DOHH2 (cell line): ENCODE measurements at regions not wholly inside any gene's neighbourhood (a gene's known extent, or its start where the extent isn't known, plus 50 kb on each side); places are given as distances from the start of the nearest gene placed in this dataset.

ENCODE experiments used
- H3F3A ChIP-seq: fragments of 200-600 bp; sonication (generic), shearing (Covaris generic); 2 replicates; pipeline ENCODE4 v1.6.0; 2016; ENCODE audit warnings: antibody characterized with exemption, mild to moderate bottlenecking; ENCODE audit not compliant: control insufficient read depth, insufficient read depth
- H3K27ac ChIP-seq: fragments of 200-600 bp; sonication (generic); 2 replicates; pipeline ENCODE4 v1.5.1; 2014; ENCODE audit warnings: low read depth, mild to moderate bottlenecking, low read length, moderate library complexity
- H3K27me3 ChIP-seq: fragments of 200-600 bp; sonication (generic); 2 replicates; pipeline ENCODE4 v1.6.1; 2014; ENCODE audit warnings: mild to moderate bottlenecking, low read length, mixed read lengths; ENCODE audit not compliant: control insufficient read depth
- H3K36me3 ChIP-seq: fragments of 200-600 bp; sonication (generic); 2 replicates; pipeline ENCODE4 v1.6.1; 2014; ENCODE audit warnings: mild to moderate bottlenecking, low read length, moderate library complexity, mixed read lengths; ENCODE audit not compliant: control insufficient read depth
- H3K4me1 ChIP-seq: fragments of 200-600 bp; sonication (generic); 2 replicates; pipeline ENCODE4 v1.6.1; 2014; ENCODE audit warnings: mild to moderate bottlenecking, low read length, mixed read lengths; ENCODE audit not compliant: control insufficient read depth
- H3K4me2 ChIP-seq: fragments of 200-600 bp; sonication (generic); 2 replicates; pipeline ENCODE4 v1.6.0; 2014; ENCODE audit warnings: mild to moderate bottlenecking, low read length, moderate library complexity
- H3K4me3 ChIP-seq: fragments of 200-600 bp; sonication (generic); 2 replicates; pipeline ENCODE4 v1.5.1; 2014; ENCODE audit warnings: mild to moderate bottlenecking, low read length, mixed read lengths
- H3K79me2 ChIP-seq: fragments of 200-600 bp; sonication (generic); 2 replicates; pipeline ENCODE4 v1.6.1; 2014; ENCODE audit warnings: mild to moderate bottlenecking, low read length, mixed read lengths; ENCODE audit not compliant: control insufficient read depth
- H3K9me2 ChIP-seq: fragments of 200-600 bp; sonication (generic); replicated peaks from 2 replicates; pipeline ENCODE4 v1.6.1; 2014; ENCODE audit warnings: mild to moderate bottlenecking, low read length, mixed read lengths; ENCODE audit not compliant: control insufficient read depth
- H3K9me3 ChIP-seq: fragments of 200-600 bp; sonication (generic); 2 replicates; pipeline ENCODE4 v1.6.1; 2014; ENCODE audit warnings: antibody characterized with exemption, low read length, mixed read lengths; ENCODE audit not compliant: control insufficient read depth, insufficient read depth
- H4K20me1 ChIP-seq: fragments of 200-600 bp; sonication (generic); 2 replicates; pipeline ENCODE4 v1.6.0; 2014; ENCODE audit warnings: low read depth, mild to moderate bottlenecking, antibody characterized with exemption, low read length, moderate library complexity; ENCODE audit not compliant: control insufficient read depth, insufficient read depth
- CTCF ChIP-seq: fragments of 200-600 bp; sonication (generic); IDR thresholded peaks from one replicate; pipeline ENCODE4 v1.5.1; 2014; ENCODE audit warnings: antibody characterized with exemption, mild to moderate bottlenecking, low read depth, low read length; ENCODE audit not compliant: poor library complexity, severe bottlenecking
- EZH2phosphoT487 ChIP-seq: fragments of 200-600 bp; sonication (generic); IDR thresholded peaks from 2 replicates; pipeline ENCODE4 v1.6.1; 2017; ENCODE audit warnings: borderline replicate concordance, mild to moderate bottlenecking, antibody characterized with exemption, low read length, moderate library complexity, mixed read lengths

GRCh38 chr19:31154021-31154420, 195.2 kb downstream of the TSHZ3 start:
- H3K4me1 ChIP-seq = no peaks in the 10 kb centered on the region
- H4K20me1 ChIP-seq = no peaks in the 10 kb centered on the region
- TF ChIP-seq CTCF (no peak), EZH2phosphoT487 (no peak)
- no peaks in the 10 kb centered on the region for H3K36me3 ChIP-seq
- no peak overlapping the region for H3K27ac ChIP-seq
- no peaks in the 10 kb centered on the region for H3F3A ChIP-seq
- no peaks in the 10 kb centered on the region for H3K9me2 ChIP-seq
- H3K4me3 ChIP-seq = no peak overlapping the region
- peaks cover 3% of the 10 kb centered on the region; the same call in 1 of the 2 replicates for H3K9me3 ChIP-seq
- H3K79me2 ChIP-seq = no peaks in the 10 kb centered on the region
- H3K4me2 ChIP-seq = no peak overlapping the region
- no peaks in the 10 kb centered on the region for H3K27me3 ChIP-seq

- Histone ChIP-seq H3K4me2 (no peak overlapping the region), H3K27ac (no peak overlapping the region), H3K4me1 (no peaks in the 10 kb centered on the region), H3K79me2 (no peaks in the 10 kb centered on the region), H3K4me3 (no peak overlapping the region), H3F3A (no peaks in the 10 kb centered on the region), H3K27me3 (no peaks in the 10 kb centered on the region), H3K9me2 (no peaks in the 10 kb centered on the region), H4K20me1 (no peaks in the 10 kb centered on the region), H3K36me3 (no peaks in the 10 kb centered on the region), H3K9me3 (peaks cover 3% of the 10 kb centered on the region; the same call in 1 of the 2 replicates)
- no peak for TF ChIP-seq CTCF
- no peak for TF ChIP-seq EZH2phosphoT487
Measured at GRCh38 chr19:31152906-31153305, 196.3 kb downstream of the TSHZ3 start.

- H3K4me1 ChIP-seq = no peaks in the 10 kb centered on the region
- no peaks in the 10 kb centered on the region for H4K20me1 ChIP-seq
- H3K27ac ChIP-seq = no peak overlapping the region
- H3K4me2 ChIP-seq = no peak overlapping the region
- H3K27me3 ChIP-seq = no peaks in the 10 kb centered on the region
- TF ChIP-seq CTCF = no peak
- TF ChIP-seq EZH2phosphoT487 = no peak
- no peaks in the 10 kb centered on the region for H3K79me2 ChIP-seq
- H3K9me3 ChIP-seq = no peaks in the 10 kb centered on the region
- no peaks in the 10 kb centered on the region for H3K36me3 ChIP-seq
- H3F3A ChIP-seq = no peaks in the 10 kb centered on the region
- no peak overlapping the region for H3K4me3 ChIP-seq
- H3K9me2 ChIP-seq = no peaks in the 10 kb centered on the region
Measured at GRCh38 chr19:31149441-31149941, 199.7 kb downstream of the TSHZ3 start.
